GM18873 (cell line): ENCODE measurements at regions not wholly inside any gene's neighbourhood (a gene's known extent, or its start where the extent isn't known, plus 50 kb on each side); places are given as distances from the start of the nearest gene placed in this dataset.
"Not testable (repeated sequence)": the region's sequence is repeated elsewhere in the genome, so short reads cannot be mapped to it uniquely, and the experiment has no call there.

Experiments
- ATAC-seq: cut with Tn5 transposase; IDR thresholded peaks from one replicate; pipeline ENCODE4 v1.9.1; 2021; ENCODE audit warnings: mild to moderate bottlenecking, moderate library complexity, moderate number of reproducible peaks; ENCODE audit not compliant: unreplicated experiment, low FRiP score

- ATAC-seq: peak; percentile 8
These were observed 101.8 kb downstream of the SPRY4 start for GRCh38 chr5:142222866-142223558.

DNA sequence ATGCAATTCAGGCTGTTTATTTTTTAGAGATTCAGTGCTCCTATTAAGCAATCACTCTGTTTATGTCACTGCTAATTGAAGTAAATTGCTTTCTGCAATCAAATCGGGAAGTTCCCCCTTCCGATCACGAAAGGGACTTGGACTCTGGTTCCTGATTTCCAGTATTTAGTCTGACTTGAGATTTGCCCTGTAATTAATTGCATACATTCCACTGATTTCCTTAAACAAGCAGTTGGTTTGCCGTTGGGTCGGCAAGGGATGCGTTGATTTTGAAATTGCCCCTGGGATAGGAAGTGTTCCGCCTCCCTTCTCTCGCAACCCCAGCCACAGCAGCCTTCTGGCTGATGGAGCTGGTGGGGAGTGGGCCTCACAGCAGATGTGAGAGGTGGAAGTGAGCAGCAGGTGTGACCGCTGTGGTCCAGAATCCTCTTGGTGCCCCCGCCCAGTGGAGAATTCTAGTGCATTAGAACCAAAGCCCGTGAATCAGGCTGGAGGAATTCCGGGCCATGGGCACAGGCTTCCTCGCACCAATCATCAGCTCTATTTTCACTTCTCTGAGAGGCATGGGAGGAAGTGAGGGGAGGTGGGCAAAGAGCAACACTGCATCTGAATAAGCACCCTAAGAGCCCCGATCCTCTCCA lies 102.5 kb downstream of the SPRY4 start:
- no peak for ATAC-seq

GRCh38 chr5:142221091-142221860 lies 103.5 kb downstream of the SPRY4 start:
- no peak for ATAC-seq

DNA sequence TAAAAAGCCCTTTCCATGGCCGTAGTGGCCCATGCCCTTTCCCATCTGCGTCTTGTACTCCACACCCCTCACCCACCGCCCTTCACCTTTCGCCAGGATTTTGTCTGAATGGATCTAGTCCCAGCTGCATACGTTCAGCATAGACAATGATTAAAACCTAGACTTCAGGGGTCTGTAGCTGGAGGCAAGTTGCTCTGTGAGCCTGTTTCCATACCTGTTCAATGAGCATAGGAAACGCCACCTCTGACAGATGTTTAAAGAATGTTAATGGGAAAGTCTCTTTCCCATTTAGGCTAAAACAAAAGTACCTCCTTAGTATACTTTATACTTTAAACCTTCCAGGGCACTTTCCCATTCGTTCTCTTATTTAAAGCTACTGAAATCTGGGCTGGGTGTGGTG lies 105.7 kb downstream of the SPRY4 start:
- no peak for ATAC-seq

- ATAC-seq: no peak
These were observed 107.9 kb downstream of the SPRY4 start for GRCh38 chr5:142216931-142217330.

- ATAC-seq: no peak
These were observed 107.5 kb downstream of the NDFIP1 start for GRCh38 chr5:142215915-142216681.

DNA sequence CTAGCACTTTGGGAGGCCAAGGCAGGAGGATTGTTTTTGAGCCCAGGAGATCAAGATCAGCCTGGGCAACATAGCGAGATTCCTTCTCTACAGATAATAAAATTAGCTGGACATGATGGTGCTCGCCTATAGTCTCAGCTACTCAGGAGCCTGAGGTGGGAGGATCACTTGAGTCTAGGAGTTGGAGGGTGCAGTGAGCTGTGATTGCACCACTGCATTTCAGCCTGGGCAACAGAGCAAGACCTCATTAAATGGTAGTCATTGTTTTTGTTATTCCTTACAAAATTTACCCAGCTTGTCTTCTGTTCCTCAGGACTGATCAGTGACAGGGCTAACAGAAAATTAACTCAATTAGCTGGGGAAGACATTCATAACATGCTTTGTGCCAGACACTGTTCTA lies 104.5 kb downstream of the NDFIP1 start:
- ATAC-seq: no peak

DNA sequence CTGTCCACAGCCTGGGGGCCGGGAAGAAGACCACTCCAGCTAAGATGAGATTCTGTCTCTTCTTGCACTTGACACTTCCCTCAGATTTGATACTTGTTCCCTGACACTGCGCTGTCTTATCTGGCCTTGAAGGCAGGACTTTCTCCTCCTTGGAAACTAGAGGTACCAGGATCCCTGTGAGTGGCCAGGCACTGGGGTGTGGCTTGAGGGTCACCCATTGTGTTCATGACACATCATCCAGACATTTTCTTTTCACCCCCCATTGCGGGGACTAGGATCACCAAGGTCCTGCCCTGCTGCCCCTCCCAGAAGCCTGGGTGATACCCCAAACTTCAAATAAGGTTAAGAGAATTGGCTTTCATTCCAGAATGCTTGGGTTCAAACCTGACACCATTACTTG lies 103.3 kb downstream of the NDFIP1 start:
- ATAC-seq: no peak

DNA sequence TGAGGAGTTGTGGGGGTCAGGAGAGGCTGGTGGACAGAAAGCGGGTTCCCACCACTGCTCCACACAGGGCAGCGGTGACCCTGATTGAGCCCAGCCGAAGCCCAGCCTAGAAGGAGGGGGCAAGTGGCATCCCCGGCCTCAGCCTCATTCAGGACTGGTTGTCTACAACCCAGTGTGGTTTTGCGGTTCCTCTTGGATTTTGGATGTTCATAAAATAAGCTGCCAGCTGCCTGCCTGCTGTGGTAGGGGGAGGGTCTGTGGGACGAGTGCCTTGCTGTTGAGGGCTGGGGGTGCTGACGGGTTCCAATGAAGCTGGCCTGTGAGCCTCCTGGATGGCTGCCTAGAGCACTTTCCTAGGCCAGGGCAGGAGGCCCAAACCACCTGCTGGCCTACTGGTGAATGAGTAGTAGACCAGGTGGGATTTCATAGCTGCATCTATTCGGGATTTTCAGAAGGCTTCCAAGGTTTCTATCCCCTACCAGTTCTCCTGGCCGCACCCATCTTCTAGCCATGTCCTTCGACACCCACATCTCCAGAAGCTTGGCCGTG lies 102.4 kb downstream of the NDFIP1 start:
- ATAC-seq: no peak

DNA sequence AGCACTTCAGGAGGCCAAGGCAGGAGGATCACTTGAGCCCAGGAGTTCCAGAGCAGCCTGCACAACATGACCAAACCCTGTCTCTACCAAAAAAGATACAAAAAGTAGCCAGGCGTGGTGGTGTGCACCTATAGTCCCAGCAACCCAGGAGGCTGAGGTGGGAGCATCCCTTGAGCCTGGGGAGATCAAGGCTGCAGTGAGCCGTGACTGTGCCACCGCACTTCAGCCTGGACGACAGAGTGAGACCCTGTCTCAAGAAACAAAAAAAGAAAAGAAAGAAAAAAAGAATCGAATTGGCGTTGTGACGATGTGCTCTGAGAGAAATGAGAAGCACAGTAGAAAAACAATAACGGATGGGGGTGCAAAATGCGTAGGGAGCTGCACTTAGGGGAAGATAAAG lies 101.4 kb downstream of the NDFIP1 start:
- ATAC-seq: no peak

- no peak for ATAC-seq
These were observed 100.3 kb downstream of the NDFIP1 start for GRCh38 chr5:142208777-142209312.

- not testable (repeated sequence) for ATAC-seq
These were observed 99.7 kb downstream of the NDFIP1 start for GRCh38 chr5:142208244-142208643.

DNA sequence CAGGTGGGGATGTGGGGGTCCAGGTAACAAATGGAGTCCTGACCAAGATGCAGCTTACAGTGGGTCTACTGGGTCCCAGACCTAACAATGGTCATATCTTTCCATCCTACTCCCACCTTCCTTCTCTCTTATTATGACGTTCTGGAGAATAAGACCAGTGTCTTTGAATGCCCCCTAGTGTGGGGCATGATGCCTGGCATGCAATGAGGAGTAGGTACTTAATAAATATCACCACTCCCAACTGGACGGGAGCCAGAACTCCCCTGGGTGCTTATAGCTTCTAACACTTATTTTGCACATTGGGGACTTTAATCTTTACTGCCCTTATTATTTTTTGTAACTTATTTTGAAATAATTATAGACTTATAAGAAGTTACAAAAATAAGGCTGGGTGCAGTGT lies 98.2 kb downstream of the NDFIP1 start:
- ATAC-seq: no peak

DNA sequence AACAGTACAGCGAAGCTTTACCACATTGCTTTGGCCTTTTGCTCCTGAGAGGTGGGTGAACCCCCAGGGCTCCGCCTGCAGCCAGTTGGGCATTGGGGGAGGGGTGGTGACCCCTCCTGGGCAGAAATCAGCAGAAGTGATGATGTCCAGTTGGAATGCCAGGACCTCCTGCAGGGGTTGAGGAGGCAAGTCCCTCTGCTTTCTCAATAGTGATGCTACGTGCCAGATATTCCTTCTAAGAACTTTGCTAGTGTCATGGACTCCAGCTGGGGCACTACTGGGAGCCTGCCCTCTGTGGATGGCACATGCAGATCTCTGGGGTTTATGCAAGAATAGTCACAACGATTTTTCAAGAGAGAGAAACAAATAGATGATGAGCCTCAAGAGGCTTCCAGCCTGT lies 95.6 kb downstream of the NDFIP1 start:
- ATAC-seq: no peak
